ENCODE measurements at regions not wholly inside any gene's neighbourhood (a gene's known extent, or its start where the extent isn't known, plus 50 kb on each side); places are given as distances from the start of the nearest gene placed in this dataset.
A peak's percentile ranks its signal among the peaks of the same experiment; 100 is the strongest.

DNA sequence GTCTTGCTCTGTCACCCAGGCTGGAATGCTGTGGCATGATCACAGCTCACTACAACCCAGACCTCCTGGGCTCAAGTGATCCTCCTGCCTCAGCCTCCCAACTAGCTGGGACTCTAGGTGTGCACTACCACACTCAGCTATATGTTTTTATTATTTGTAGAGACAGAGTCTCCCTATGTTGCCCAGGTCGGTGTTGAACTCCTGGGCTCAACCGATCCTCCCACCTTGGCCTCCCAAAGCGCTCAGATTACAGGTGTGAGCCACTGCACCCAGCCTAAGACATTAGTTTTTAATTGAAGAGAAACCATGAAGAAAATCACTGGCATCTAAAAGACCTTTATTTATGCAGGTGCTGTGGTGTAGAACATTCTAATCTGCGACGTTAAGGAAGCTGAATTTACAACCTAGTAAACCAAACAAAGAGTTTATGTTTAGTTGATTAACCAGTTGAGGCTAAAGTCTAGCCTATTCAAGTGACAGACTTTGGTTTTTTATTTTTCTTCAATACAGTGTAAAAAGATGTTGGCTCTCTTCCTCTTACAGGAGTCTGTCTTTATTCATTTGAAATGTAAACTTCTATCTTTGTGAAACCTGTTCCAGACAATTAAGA, 52.5 kb upstream of the NBL1 start:
- H3K4me3 ChIP-seq = no peak overlapping the region
- H3K4me1 ChIP-seq (ENCODE audit: insufficient read depth) = peaks cover 4% of the 10 kb centered on the region; the same call in 1 of the 2 replicates
- in situ Hi-C loops (cut with MboI) = no loop called here
- H3K27ac ChIP-seq = no peak overlapping the region
- no peaks in the 10 kb centered on the region for H3K9me2 ChIP-seq (ENCODE audit: insufficient read depth)
- H3K27me3 ChIP-seq (replicated peaks; ENCODE audit: insufficient read depth) = no peaks in the 10 kb centered on the region
- TF ChIP-seq EZH2phosphoT487 (IDR thresholded peaks at IDR 0.05; ENCODE audit: insufficient read depth, low read depth) = no peak
- no peak for TF ChIP-seq EZH2 (IDR thresholded peaks at IDR 0.05; ENCODE audit: insufficient read depth, poor library complexity, severe bottlenecking)
- no peak overlapping the region for H3K9ac ChIP-seq
- WGBS, 2 experiments (ENCODE audit: low coverage in 1 of 2, low lambda C conversion rate in 2 of 2, missing lambda C conversion rate in 2 of 2) = 76 to 81% methylated on average over 5 of the region's 5 CpGs
- no peaks in the 10 kb centered on the region for H3K9me3 ChIP-seq (ENCODE audit: low read depth)
- H3F3A ChIP-seq (ENCODE audit: insufficient read depth) = 0 out of 2 replicates have a peak, but pooled peaks cover 4% of the 10 kb centered on the region
- DNase-seq = no peak
- H4K20me1 ChIP-seq (ENCODE audit: insufficient read depth) = no peaks in the 10 kb centered on the region
- no peaks in the 10 kb centered on the region for H3K79me2 ChIP-seq (ENCODE audit: insufficient read depth)
- no peak overlapping the region for H3K4me2 ChIP-seq (ENCODE audit: unreplicated experiment)
- H2AFZ ChIP-seq = no peak overlapping the region
- H3K36me3 ChIP-seq (ENCODE audit: low read depth) = no peaks in the 10 kb centered on the region

DNA sequence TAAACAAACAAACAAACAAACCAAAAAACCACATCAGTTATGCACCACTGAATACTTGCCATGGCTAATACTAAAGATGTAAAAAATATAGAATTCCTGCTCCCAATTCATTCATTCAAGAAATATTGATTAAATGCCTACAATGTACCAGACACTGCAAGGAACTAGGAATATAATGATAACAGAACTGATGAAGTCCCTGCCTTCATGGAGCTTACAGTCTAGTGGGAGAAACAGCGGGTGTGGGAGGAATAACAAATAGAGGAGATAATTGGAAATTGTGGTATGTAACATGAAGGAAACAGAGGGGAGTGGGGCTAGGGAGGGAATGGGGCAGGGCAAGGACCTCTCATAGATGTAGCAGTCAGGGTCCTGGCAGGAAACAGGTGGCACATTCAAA, 58.6 kb upstream of the NBL1 start:
- H3F3A ChIP-seq (ENCODE audit: insufficient read depth) = no peaks in the 10 kb centered on the region
- no peaks in the 10 kb centered on the region for H3K79me2 ChIP-seq (ENCODE audit: insufficient read depth)
- no peaks in the 10 kb centered on the region for H3K9me3 ChIP-seq (ENCODE audit: low read depth)
- WGBS, 2 experiments (ENCODE audit: low coverage in 1 of 2, low lambda C conversion rate in 2 of 2, missing lambda C conversion rate in 2 of 2) = 89 to 97% methylated on average over 1 of the region's 1 CpG
- no peaks in the 10 kb centered on the region for H3K36me3 ChIP-seq (ENCODE audit: low read depth)
- H3K9me2 ChIP-seq (ENCODE audit: insufficient read depth) = no peaks in the 10 kb centered on the region
- H3K4me1 ChIP-seq (ENCODE audit: insufficient read depth) = no peaks in the 10 kb centered on the region; the same call in 1 of the 2 replicates
- TF ChIP-seq EZH2phosphoT487 (IDR thresholded peaks at IDR 0.05; ENCODE audit: insufficient read depth, low read depth) (no peak), EZH2 (IDR thresholded peaks at IDR 0.05; ENCODE audit: insufficient read depth, poor library complexity, severe bottlenecking) (no peak)
- in situ Hi-C loops (cut with MboI) = no loop called here
- H2AFZ ChIP-seq = no peak overlapping the region
- H3K27me3 ChIP-seq (replicated peaks; ENCODE audit: insufficient read depth) = no peaks in the 10 kb centered on the region
- H4K20me1 ChIP-seq (ENCODE audit: insufficient read depth) = no peaks in the 10 kb centered on the region
- H3K9ac ChIP-seq = no peak overlapping the region
- no peak for DNase-seq
- H3K27ac ChIP-seq = no peak overlapping the region
- H3K4me3 ChIP-seq = no peak overlapping the region
- no peak overlapping the region for H3K4me2 ChIP-seq (ENCODE audit: unreplicated experiment)

DNA sequence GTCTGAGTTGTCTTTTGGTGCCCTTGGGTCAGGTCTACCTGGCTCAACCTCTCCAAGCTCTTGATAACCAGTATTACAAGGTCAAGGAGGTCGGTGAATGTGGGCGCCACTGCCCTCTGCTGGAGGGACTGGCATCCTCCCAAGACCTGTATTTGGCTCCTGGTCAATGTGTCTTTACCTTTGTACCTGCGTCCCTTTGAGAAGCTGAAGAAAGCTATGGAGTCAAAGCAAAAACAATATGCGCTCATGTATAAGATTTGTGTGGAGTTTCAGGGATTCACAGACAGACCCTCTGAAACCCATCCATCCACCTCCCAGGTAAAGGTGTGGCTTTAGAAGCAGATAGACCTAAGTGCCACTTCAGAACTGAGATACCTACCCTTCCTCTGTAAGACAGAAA, 61.8 kb upstream of the NBL1 start:
- Histone ChIP-seq H4K20me1 (ENCODE audit: insufficient read depth) (no peaks in the 10 kb centered on the region), H3K4me3 (no peak overlapping the region), H3K4me1 (ENCODE audit: insufficient read depth) (peaks cover 3% of the 10 kb centered on the region), H3K9ac (no peak overlapping the region), H3K27ac (no peak overlapping the region), H2AFZ (no peak overlapping the region), H3K9me2 (ENCODE audit: insufficient read depth) (no peaks in the 10 kb centered on the region), H3K27me3 (replicated peaks; ENCODE audit: insufficient read depth) (no peaks in the 10 kb centered on the region), H3K36me3 (ENCODE audit: low read depth) (no peaks in the 10 kb centered on the region), H3K4me2 (ENCODE audit: unreplicated experiment) (no peak overlapping the region), H3K9me3 (ENCODE audit: low read depth) (no peaks in the 10 kb centered on the region), H3K79me2 (ENCODE audit: insufficient read depth) (no peaks in the 10 kb centered on the region), H3F3A (ENCODE audit: insufficient read depth) (no peaks in the 10 kb centered on the region)
- no peak for TF ChIP-seq EZH2 (IDR thresholded peaks at IDR 0.05; ENCODE audit: insufficient read depth, poor library complexity, severe bottlenecking)
- TF ChIP-seq EZH2phosphoT487 (IDR thresholded peaks at IDR 0.05; ENCODE audit: insufficient read depth, low read depth) = no peak
- DNase-seq = peak; percentile 30
- in situ Hi-C loops (cut with MboI) = loop anchor here (5.0 kb wide), 1 partner anchor 50 kb away; no protein-coding TSS in a partner anchor
- WGBS, 2 experiments (ENCODE audit: low coverage in 1 of 2, low lambda C conversion rate in 2 of 2, missing lambda C conversion rate in 2 of 2) = 46 to 47% methylated on average over 4 of the region's 4 CpGs

DNA sequence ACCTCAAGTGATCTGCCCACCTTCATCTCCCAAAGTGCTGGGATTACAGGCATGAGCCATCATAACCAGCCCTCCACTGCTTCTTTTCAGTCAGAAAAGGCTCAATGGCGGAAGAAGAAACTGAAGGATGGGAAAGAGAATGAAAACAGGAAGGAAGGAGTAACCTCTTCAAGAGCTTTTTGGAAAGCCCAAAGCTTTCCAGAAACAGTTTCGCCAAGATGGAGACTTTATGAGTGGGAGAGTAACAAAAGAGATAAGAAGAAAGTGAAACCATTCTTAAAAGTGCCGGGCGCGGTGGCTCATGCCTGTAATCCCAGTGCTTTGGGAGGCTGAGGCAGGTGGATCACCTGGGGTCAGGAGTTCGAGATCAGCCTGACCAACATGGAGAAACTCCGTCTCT, 62.7 kb upstream of the NBL1 start:
- Histone ChIP-seq H3K27me3 (replicated peaks; ENCODE audit: insufficient read depth) (no peaks in the 10 kb centered on the region), H2AFZ (no peak overlapping the region), H3K9ac (no peak overlapping the region), H3K36me3 (ENCODE audit: low read depth) (no peaks in the 10 kb centered on the region), H3K4me2 (ENCODE audit: unreplicated experiment) (no peak overlapping the region), H3F3A (ENCODE audit: insufficient read depth) (no peaks in the 10 kb centered on the region), H3K9me2 (ENCODE audit: insufficient read depth) (no peaks in the 10 kb centered on the region), H3K4me1 (ENCODE audit: insufficient read depth) (peaks cover 11% of the 10 kb centered on the region), H3K79me2 (ENCODE audit: insufficient read depth) (no peaks in the 10 kb centered on the region), H3K9me3 (ENCODE audit: low read depth) (no peaks in the 10 kb centered on the region), H4K20me1 (ENCODE audit: insufficient read depth) (no peaks in the 10 kb centered on the region), H3K27ac (no peak overlapping the region), H3K4me3 (no peak overlapping the region)
- WGBS, 2 experiments (ENCODE audit: low coverage in 1 of 2, low lambda C conversion rate in 2 of 2, missing lambda C conversion rate in 2 of 2) = 90 to 92% methylated on average over 7 of the region's 7 CpGs
- no peak for DNase-seq
- TF ChIP-seq EZH2phosphoT487 (IDR thresholded peaks at IDR 0.05; ENCODE audit: insufficient read depth, low read depth) (no peak), EZH2 (IDR thresholded peaks at IDR 0.05; ENCODE audit: insufficient read depth, poor library complexity, severe bottlenecking) (no peak)
- in situ Hi-C loops (cut with MboI) = loop anchor here (5.0 kb wide), 1 partner anchor 51 kb away; no protein-coding TSS in a partner anchor

Data from GM23248 (cell line).